Endothelial cell of umbilical vein (primary cell): ENCODE measurements at regions not wholly inside any gene's neighbourhood (a gene's known extent, or its start where the extent isn't known, plus 50 kb on each side); places are given as distances from the start of the nearest gene placed in this dataset.

Source experiments
- EZH2 ChIP-seq: IDR thresholded peaks from 2 replicates; pipeline ENCODE4 v1.6.1; 2012; ENCODE audit warnings: borderline replicate concordance, low read depth, mild to moderate bottlenecking, moderate library complexity, low read length, inconsistent platforms; ENCODE audit not compliant: severe bottlenecking
- FOS ChIP-seq: IDR thresholded peaks from 2 replicates; pipeline ENCODE4 v1.6.1; 2011; ENCODE audit warnings: mild to moderate bottlenecking, low read length, moderate library complexity, borderline replicate concordance; ENCODE audit not compliant: insufficient read depth
- GATA2 ChIP-seq: IDR thresholded peaks from 2 replicates; pipeline ENCODE4 v1.7.0; 2011; ENCODE audit warnings: low read depth, mild to moderate bottlenecking, moderate library complexity, mixed read lengths, low read length; ENCODE audit not compliant: insufficient read length, insufficient read depth
- JUN ChIP-seq: IDR thresholded peaks from 2 replicates; pipeline ENCODE4 v1.6.1; 2011; ENCODE audit warnings: borderline replicate concordance, low read depth; ENCODE audit not compliant: insufficient read length, insufficient read depth
- MAX ChIP-seq: IDR thresholded peaks from 2 replicates; pipeline ENCODE4 v1.6.1; 2011; ENCODE audit not compliant: insufficient read depth, insufficient read length
- MYC ChIP-seq: IDR thresholded peaks from one replicate; pipeline ENCODE4 v1.6.1; 2011; ENCODE audit warnings: mild to moderate bottlenecking, low read depth, low read length
- POLR2A ChIP-seq: IDR thresholded peaks from 2 replicates; pipeline ENCODE4 v1.6.1; 2012; ENCODE audit warnings: low read depth, mild to moderate bottlenecking, control low read depth, low read length
- POLR2AphosphoS5 ChIP-seq: IDR thresholded peaks from 2 replicates; pipeline ENCODE4 v1.6.1; 2012; ENCODE audit warnings: low read depth, mild to moderate bottlenecking, control low read depth, low read length, moderate library complexity; ENCODE audit not compliant: insufficient read depth
- TF ChIP-seq, protein P1 (sequence below), 2 donors: IDR thresholded peaks; 1 replicate in 1 of 2; 2 replicates in 1 of 2; pipeline ENCODE4 v1.5.1; 2011; ENCODE audit warnings: low read length in 2 of 2, mild to moderate bottlenecking in 2 of 2, moderate library complexity in 2 of 2, control low read depth in 1 of 2, inconsistent platforms in 1 of 2, low read depth in 1 of 2; ENCODE audit not compliant: insufficient read depth in 1 of 2; ENCODE audit errors: extremely low read depth in 1 of 2

GRCh38 chr6:74870403-74870802 lies 335.4 kb downstream of the COL12A1 start:
- TF ChIP-seq, protein P1, sequence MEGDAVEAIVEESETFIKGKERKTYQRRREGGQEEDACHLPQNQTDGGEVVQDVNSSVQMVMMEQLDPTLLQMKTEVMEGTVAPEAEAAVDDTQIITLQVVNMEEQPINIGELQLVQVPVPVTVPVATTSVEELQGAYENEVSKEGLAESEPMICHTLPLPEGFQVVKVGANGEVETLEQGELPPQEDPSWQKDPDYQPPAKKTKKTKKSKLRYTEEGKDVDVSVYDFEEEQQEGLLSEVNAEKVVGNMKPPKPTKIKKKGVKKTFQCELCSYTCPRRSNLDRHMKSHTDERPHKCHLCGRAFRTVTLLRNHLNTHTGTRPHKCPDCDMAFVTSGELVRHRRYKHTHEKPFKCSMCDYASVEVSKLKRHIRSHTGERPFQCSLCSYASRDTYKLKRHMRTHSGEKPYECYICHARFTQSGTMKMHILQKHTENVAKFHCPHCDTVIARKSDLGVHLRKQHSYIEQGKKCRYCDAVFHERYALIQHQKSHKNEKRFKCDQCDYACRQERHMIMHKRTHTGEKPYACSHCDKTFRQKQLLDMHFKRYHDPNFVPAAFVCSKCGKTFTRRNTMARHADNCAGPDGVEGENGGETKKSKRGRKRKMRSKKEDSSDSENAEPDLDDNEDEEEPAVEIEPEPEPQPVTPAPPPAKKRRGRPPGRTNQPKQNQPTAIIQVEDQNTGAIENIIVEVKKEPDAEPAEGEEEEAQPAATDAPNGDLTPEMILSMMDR (IDR thresholded peaks at IDR 0.05; ENCODE audit: extremely low read depth in 1 of 2, insufficient read depth in 1 of 2, low read depth in 1 of 2, low read length in 2 of 2): no peak
- no peak for TF ChIP-seq POLR2A
- TF ChIP-seq POLR2AphosphoS5: no peak
- no peak for TF ChIP-seq EZH2
- TF ChIP-seq FOS: no peak
- TF ChIP-seq MYC: no peak
- no peak for TF ChIP-seq MAX
- no peak for TF ChIP-seq JUN
- no peak for TF ChIP-seq GATA2
